Astrocyte of the spinal cord (primary cell): ENCODE measurements at regions not wholly inside any gene's neighbourhood (a gene's known extent, or its start where the extent isn't known, plus 50 kb on each side); places are given as distances from the start of the nearest gene placed in this dataset.
"Not testable (repeated sequence)": the region's sequence is repeated elsewhere in the genome, so short reads cannot be mapped to it uniquely, and the experiment has no call there.

Experiments used
- DNase-seq: peaks from one replicate; pipeline ENCODE4 v3.0.0; 2011; ENCODE audit warnings: low read depth, low spot score
- H3K4me3 ChIP-seq: 2 replicates; pipeline ENCODE4 v1.5.1; 2011; ENCODE audit warnings: low read depth, mild to moderate bottlenecking, low read length, moderate library complexity
- CTCF ChIP-seq: IDR thresholded peaks from 2 replicates; pipeline ENCODE4 v1.5.1; 2012; ENCODE audit warnings: low read depth, mild to moderate bottlenecking, low read length, inconsistent platforms
- in situ Hi-C: cut with HindIII; loops from 2 replicates; pipeline ENCODE4 v1.10.0; 2017; ENCODE audit warnings: low sequenced_read_pairs

GRCh38 chr2:18940184-18940583 is 350.8 kb upstream of the NT5C1B start:
- DNase-seq, result no peak
- in situ Hi-C loops, result no loop called here
- no peak for TF ChIP-seq CTCF

GRCh38 chr2:18939740-18940139 is 350.4 kb upstream of the NT5C1B start:
- H3K4me3 ChIP-seq, in situ Hi-C loops, DNase-seq: not testable (repeated sequence)

More at GRCh38 chr2:18940184-18940583, 350.8 kb upstream of the NT5C1B start:
- H3K4me3 ChIP-seq, result no peak overlapping the region

GRCh38 chr2:18934886-18935285 is 345.5 kb upstream of the NT5C1B start:
- DNase-seq, result no peak
- no peak for TF ChIP-seq CTCF
- H3K4me3 ChIP-seq, result no peak overlapping the region
- in situ Hi-C loops, result no loop called here

- no peak overlapping the region for H3K4me3 ChIP-seq
- TF ChIP-seq CTCF, result no peak
- DNase-seq, result peak; percentile 62
- in situ Hi-C loops, result no loop called here
Observed at GRCh38 chr2:18932853-18933252, 343.5 kb upstream of the NT5C1B start.

- in situ Hi-C loops, result no loop called here
- no peak for TF ChIP-seq CTCF
- peak; percentile 45 for DNase-seq
- no peak overlapping the region for H3K4me3 ChIP-seq
Observed at GRCh38 chr2:18930971-18931370, 341.6 kb upstream of the NT5C1B start.

GRCh38 chr2:18927525-18928232 is 338.3 kb upstream of the NT5C1B start:
- TF ChIP-seq CTCF, result no peak
- H3K4me3 ChIP-seq, result no peak overlapping the region
- in situ Hi-C loops, result no loop called here
- no peak for DNase-seq

- in situ Hi-C loops, result no loop called here
- no peak for DNase-seq
- TF ChIP-seq CTCF, result no peak
- H3K4me3 ChIP-seq, result no peak overlapping the region
Observed at GRCh38 chr2:18926631-18927524, 337.5 kb upstream of the NT5C1B start.
